ENCODE measurements at regions not wholly inside any gene's neighbourhood (a gene's known extent, or its start where the extent isn't known, plus 50 kb on each side); places are given as distances from the start of the nearest gene placed in this dataset.
"Not testable (repeated sequence)": the region's sequence is repeated elsewhere in the genome, so short reads cannot be mapped to it uniquely, and the experiment has no call there.

DNA sequence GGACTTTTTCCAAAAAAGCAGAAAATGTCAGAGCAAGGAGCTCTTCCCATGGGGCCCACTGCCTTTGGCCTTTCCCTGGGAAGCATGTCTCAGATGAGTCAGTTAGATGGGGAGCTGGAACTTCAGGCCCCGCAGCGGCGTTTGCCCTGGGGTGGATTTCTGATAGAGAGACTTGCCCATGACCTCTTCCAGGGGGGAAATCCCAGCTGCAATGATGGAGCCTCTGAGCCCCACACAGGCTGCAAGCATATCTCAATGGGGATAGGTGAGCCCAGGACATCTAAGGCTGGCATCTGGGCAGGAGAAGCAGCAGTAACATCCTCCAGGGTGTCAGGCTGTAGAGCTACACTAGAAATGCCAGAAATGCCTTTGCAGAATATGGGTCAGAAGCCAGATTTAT, 269.2 kb upstream of the TCERG1L start:
- DNase-seq (ENCODE audit: low read depth in 2 of 2): no peak

DNA sequence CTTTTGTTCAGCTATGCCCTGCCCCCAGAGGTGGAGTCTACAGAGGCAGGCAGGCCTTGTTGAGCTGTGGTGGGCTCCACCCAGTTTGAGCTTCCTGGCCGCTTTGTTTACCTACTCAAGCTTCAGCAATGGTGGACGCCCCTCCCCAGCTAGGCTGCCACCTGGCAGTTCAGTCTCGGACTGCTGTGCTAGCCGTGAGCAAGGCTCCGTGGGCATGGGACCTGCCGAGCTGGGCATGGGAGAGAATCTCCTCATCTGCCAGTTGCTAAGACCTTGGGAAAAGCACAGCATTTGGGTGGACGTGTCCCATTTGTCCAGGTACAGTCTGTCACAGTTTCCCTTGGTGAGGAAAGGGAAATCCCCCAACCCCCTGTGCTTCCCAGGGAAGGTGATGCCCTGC, 270.0 kb upstream of the TCERG1L start:
- DNase-seq (ENCODE audit: low read depth in 2 of 2): not testable (repeated sequence)

GRCh38 chr10:131584287-131584686, 272.8 kb upstream of the TCERG1L start:
- no peak for DNase-seq (ENCODE audit: low read depth in 2 of 2)

DNA sequence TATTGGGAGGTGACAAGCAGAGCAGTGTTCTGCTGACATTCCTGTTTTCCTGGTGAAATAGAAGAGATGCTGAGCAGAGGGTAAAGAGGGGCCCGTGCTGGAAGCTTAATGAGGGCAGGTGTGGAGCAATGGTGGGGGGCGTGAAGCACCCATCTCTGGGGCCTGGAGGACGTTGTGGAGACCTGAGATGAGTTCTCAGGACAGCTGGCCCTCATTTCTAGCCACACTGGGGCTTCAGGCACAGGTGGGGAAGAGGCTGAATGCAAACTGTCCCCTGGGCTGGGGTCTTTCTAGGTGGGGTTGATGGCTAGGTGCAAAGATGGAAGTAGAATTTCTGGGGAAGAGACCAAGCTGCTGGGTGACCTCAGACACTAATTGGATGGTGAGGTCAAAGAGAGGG, 274.2 kb upstream of the TCERG1L start:
- no peak for DNase-seq (ENCODE audit: low read depth in 2 of 2)

- DNase-seq (ENCODE audit: low read depth in 2 of 2): no peak
These were observed 275.4 kb upstream of the TCERG1L start for GRCh38 chr10:131586958-131587357.

- DNase-seq (ENCODE audit: low read depth in 2 of 2): no peak
These were observed 276.6 kb upstream of the TCERG1L start for GRCh38 chr10:131587976-131588680.

- DNase-seq (ENCODE audit: low read depth in 2 of 2): no peak
These were observed 277.2 kb upstream of the TCERG1L start for GRCh38 chr10:131588704-131589220.

GRCh38 chr10:131590567-131590966, 279.0 kb upstream of the TCERG1L start:
- no peak for DNase-seq (ENCODE audit: low read depth in 2 of 2)

DNA sequence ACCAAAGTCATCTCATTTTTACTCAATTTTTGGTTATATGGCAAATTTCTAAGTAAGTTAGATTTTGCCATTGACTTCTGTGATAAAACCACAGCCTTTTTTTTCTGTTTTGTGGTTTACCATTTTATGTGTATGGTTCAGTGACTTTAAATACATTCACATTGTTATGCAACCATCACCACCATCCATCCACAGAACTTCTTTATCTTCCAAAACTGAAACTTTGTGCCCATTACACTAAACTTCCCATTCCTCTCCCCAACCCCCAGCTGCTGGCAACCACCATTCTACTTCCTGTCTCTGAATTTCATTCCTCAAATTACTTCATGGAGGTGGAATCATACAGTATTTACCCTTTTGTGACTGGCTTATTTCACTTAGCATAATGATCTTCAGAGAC, 280.4 kb upstream of the TCERG1L start:
- no peak for DNase-seq (ENCODE audit: low read depth in 2 of 2)

DNA sequence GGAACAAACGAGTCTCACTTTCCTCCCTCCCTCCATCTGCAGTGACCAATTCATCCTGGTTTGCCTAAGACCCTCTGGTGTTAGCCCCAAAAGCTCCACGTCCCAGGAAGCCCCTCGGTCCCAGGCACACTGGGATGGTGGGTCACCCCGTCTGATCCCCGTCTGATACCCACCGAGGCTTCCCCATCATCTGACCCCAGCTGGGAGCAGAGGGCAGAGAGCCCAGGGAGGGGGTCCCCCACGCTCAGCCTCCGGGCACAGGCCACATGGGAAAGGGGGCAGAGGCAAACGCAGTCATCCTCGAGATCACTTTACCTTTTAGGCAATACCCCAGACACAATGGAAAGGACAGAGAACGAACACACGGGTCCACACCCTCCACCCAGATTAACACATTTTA, 291.6 kb upstream of the PPP2R2D start:
- no peak for DNase-seq (ENCODE audit: low read depth in 2 of 2)

GRCh38 chr10:131615150-131615549, 285.7 kb upstream of the PPP2R2D start:
- DNase-seq (ENCODE audit: low read depth in 2 of 2): no peak

DNA sequence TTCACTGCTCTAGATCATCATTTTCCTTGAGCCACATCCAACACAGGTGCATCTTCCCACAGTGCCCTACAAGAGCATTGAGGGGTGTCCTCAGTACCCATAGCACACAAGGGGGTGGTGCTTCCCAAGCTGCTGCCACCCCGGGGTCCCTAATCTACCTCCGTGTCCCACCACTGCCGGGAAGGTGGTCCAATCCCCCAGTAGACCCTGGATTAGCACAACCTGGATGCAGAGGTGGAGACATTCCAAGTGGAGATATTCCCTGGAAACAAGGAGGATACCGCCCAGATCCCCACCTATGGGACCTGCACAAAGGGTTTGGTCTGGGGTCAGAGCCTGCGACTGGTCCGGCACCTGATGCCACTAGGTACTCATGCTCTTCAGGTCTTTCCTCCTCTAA, 284.8 kb upstream of the PPP2R2D start:
- no peak for DNase-seq (ENCODE audit: low read depth in 2 of 2)

GRCh38 chr10:131617113-131617858, 283.5 kb upstream of the PPP2R2D start:
- DNase-seq (ENCODE audit: low read depth in 2 of 2): no peak

- no peak for DNase-seq (ENCODE audit: low read depth in 2 of 2)
These were observed 282.1 kb upstream of the PPP2R2D start for GRCh38 chr10:131618587-131619267.

- no peak for DNase-seq (ENCODE audit: low read depth in 2 of 2)
These were observed 280.5 kb upstream of the PPP2R2D start for GRCh38 chr10:131620314-131620713.

DNA sequence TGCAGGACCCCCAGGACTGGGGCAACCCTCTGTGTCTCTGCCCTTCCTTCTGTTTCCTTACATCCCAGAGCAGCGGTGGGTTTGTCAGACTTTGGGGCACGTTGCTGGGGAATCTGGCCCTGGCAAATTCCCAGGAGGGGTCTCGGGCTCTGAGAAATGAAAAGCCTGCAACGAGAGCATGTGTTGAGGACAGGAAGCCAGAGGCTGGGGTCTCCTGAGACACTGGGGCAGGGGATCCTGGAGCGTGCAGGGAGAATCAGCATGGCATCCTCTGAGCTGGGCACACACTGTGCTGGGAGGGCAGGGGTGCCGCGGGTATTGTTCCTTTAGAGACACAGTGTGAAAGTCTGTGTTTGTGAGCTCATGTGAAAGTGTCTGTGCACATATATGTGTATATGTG, 279.9 kb upstream of the PPP2R2D start:
- DNase-seq (ENCODE audit: low read depth in 2 of 2): no peak

- DNase-seq (ENCODE audit: low read depth in 2 of 2): no peak
These were observed 278.8 kb upstream of the PPP2R2D start for GRCh38 chr10:131621784-131622624.

DNA sequence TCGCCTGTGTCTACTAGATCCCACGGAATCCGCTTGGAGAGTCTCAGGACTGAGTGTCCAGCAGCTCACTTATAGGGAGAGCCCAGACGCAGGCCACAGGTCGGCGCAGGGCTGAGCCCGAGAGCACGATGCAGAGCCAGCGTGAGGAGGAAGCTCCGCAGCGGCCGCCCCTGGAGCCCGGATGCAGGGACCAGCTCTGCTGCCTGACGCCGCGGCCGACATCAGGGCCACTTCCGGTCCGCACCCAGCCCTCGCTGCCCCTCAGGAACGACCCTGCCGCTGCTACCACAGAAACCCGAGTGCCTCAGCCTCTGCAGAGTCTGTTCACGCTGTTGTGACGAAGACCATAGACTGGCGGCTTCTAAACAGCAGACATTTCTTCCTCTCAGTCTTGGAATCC, 275.8 kb upstream of the PPP2R2D start:
- DNase-seq (ENCODE audit: low read depth in 2 of 2): no peak

DNA sequence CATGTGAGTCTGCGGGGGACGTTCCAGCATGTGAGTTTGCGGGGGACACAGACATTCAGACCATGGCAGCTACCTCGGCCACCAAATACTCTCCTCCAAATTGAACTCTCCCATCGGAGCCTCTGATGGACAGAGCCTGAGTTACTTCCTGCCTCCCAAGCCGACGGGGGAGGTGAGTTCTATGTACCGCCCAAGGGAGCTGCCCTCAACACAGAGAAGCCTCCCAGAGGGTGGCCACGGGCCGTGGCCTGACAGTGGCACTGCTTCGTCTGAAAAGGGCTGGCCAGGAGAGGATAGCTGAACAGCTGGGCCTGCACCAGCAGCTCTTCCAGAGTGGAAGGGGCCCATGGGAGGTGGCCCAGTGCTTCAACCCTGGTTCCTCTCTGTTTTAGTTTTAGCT, 274.5 kb upstream of the PPP2R2D start:
- DNase-seq (ENCODE audit: low read depth in 2 of 2): no peak

GRCh38 chr10:131629026-131629770, 271.6 kb upstream of the PPP2R2D start:
- no peak for DNase-seq (ENCODE audit: low read depth in 2 of 2)

DNA sequence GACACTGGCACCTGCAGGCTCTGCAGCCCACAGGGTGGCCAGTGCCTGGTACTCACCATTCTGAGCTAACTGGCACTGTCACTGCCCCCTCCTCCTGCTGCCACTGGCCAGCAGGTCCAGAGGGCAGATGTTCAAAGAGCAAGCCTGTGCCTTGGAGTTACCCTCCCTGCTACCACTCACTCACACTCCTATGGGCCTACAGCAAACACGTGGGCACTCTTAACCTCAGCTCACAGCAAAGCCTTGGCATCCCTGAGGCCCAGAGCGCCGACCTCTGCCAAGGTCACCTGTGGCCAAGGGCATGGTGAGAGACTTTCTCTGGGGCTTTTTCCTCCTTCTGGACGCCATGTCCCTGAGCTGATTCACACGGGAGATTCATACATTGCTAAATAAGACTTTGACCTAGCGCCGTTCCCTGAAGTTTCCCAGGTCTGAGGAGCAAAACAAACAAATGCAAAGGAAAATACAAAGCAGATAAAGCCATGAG, 270.0 kb upstream of the PPP2R2D start:
- DNase-seq (ENCODE audit: low read depth in 2 of 2): no peak
